Adrenal gland (tissue), 9 donors: ENCODE measurements at regions not wholly inside any gene's neighbourhood (a gene's known extent, or its start where the extent isn't known, plus 50 kb on each side); places are given as distances from the start of the nearest gene placed in this dataset.
"Not testable (repeated sequence)": the region's sequence is repeated elsewhere in the genome, so short reads cannot be mapped to it uniquely, and the experiment has no call there.

Source experiments
- DNase-seq, 7 donors: peaks; one replicate each; pipeline ENCODE4 v3.0.0-alpha.2; 2019 to 2020
- H3K27ac ChIP-seq, 5 donors: fragments of 200-600 bp; sonication (generic) in 4 of 5; 1 replicate in 3 of 5; 2 replicates in 2 of 5; pipeline versions ENCODE4 v1.5.1 to v1.8.0; 2016 to 2020; ENCODE audit warnings: mild to moderate bottlenecking in 1 of 5
- H3K27me3 ChIP-seq: fragments of 200-600 bp; 2 replicates; pipeline ENCODE4 v1.8.0; 2021
- H3K36me3 ChIP-seq, 2 donors: fragments of 200-600 bp; replicated peaks in 1 of 2; 1 replicate in 1 of 2; 2 replicates in 1 of 2; pipeline versions ENCODE4 v1.5.1 to v1.8.0; 2018 to 2022
- H3K4me1 ChIP-seq, 2 donors: fragments of 200-600 bp; replicated peaks in 1 of 2; 1 replicate in 1 of 2; 2 replicates in 1 of 2; pipeline versions ENCODE4 v1.5.1 to v1.8.0; 2018 to 2021
- H3K4me3 ChIP-seq, 4 donors: fragments of 200-600 bp; sonication (generic) in 3 of 4; one replicate each; pipeline ENCODE4 v1.5.1; 2016 to 2018
- H3K9me3 ChIP-seq, 3 donors: fragments of 200-600 bp; sonication (generic) in 1 of 3; replicated peaks in 1 of 3; 1 replicate in 2 of 3; 2 replicates in 1 of 3; pipeline versions ENCODE4 v1.5.1 to v1.8.0; 2016 to 2021
- POLR2A ChIP-seq, 2 donors: fragments of 450-650 bp; IDR thresholded peaks; one replicate each; pipeline ENCODE4 v1.6.1; 2017; ENCODE audit warnings: antibody characterized with exemption in 2 of 2, mild to moderate bottlenecking in 2 of 2, moderate library complexity in 1 of 2
- WGBS, 4 donors: extraction: QIAGEN DNeasy Blood & Tissue Kit in 2 of 4; methylation state at CpG; one replicate each; pipeline versions ENCODE4 v1.1.5 to v1.1.7; 2013 to 2017; 5-methylcytosine and 5-hydroxymethylcytosine counted together
- intact Hi-C, 2 donors: fragments of 100-400 bp; cut with DNase I; formaldehyde crosslinking; loops; one replicate each; pipeline versions ENCODE4 v1.14.1 to v1.15.0; 2022 to 2023
- TF ChIP-seq, protein P1 (sequence below), 6 experiments: fragments of 450-650 bp in 4 of 6; fragments of 200-600 bp in 2 of 6; sonication (generic) in 1 of 6; IDR thresholded peaks; 1 replicate in 5 of 6; 2 replicates in 1 of 6; pipeline versions ENCODE4 v1.5.1 to v1.8.0; 2016 to 2021; ENCODE audit warnings: antibody characterized with exemption in 6 of 6, mild to moderate bottlenecking in 2 of 6, moderate library complexity in 1 of 6
- donor health status: healthy with polysubstance abuse.
- donor health status: Bipolar disorder and iron deficiency.
- donor health status: DM: yes; HTN: yes; CAD: no.
- donor health status: DM: no; HTN: no; CAD: no.
- donor health status: DM: no; HTN: no; CAD: no.

DNA sequence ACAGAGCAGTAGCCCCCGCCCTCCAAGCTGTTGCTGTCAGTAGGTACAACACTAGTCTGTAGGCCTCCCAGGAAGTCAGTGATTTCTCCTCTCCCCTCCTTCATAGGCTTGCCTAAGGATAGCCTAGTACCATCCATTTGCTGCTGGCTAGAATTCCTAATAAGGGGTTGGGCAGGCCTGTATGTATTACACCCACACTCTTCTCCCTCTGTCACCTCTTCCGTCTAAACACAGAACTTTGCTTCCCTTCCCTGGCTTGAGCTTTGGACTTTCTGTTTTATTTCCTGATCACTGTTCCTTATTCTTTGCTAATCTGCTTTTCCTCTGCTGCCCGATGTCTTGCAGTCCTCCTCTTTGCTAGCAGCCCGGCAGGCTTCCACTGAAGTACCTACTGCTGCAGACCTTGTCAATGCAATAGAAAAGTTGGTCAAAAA is 93.4 kb upstream of the UMPS start:
- no peak for TF ChIP-seq POLR2A (IDR thresholded peaks at IDR 0.05)
- TF ChIP-seq, protein P1, sequence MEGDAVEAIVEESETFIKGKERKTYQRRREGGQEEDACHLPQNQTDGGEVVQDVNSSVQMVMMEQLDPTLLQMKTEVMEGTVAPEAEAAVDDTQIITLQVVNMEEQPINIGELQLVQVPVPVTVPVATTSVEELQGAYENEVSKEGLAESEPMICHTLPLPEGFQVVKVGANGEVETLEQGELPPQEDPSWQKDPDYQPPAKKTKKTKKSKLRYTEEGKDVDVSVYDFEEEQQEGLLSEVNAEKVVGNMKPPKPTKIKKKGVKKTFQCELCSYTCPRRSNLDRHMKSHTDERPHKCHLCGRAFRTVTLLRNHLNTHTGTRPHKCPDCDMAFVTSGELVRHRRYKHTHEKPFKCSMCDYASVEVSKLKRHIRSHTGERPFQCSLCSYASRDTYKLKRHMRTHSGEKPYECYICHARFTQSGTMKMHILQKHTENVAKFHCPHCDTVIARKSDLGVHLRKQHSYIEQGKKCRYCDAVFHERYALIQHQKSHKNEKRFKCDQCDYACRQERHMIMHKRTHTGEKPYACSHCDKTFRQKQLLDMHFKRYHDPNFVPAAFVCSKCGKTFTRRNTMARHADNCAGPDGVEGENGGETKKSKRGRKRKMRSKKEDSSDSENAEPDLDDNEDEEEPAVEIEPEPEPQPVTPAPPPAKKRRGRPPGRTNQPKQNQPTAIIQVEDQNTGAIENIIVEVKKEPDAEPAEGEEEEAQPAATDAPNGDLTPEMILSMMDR (IDR thresholded peaks at IDR 0.05) = no peak
- no peak for DNase-seq
- Histone ChIP-seq H3K27me3 (no peaks in the 10 kb centered on the region), H3K9me3 (no peaks in the 10 kb centered on the region), H3K4me1 (no peaks in the 10 kb centered on the region), H3K27ac (no peak overlapping the region), H3K36me3 (peaks cover 0 to 4% of the 10 kb centered on the region in 2 donors), H3K4me3 (no peak overlapping the region)
- intact Hi-C loops = no loop called here
- 76 to 85% (median 80%) methylated on average over 4 of the region's 4 CpGs for WGBS, 4 donors

DNA sequence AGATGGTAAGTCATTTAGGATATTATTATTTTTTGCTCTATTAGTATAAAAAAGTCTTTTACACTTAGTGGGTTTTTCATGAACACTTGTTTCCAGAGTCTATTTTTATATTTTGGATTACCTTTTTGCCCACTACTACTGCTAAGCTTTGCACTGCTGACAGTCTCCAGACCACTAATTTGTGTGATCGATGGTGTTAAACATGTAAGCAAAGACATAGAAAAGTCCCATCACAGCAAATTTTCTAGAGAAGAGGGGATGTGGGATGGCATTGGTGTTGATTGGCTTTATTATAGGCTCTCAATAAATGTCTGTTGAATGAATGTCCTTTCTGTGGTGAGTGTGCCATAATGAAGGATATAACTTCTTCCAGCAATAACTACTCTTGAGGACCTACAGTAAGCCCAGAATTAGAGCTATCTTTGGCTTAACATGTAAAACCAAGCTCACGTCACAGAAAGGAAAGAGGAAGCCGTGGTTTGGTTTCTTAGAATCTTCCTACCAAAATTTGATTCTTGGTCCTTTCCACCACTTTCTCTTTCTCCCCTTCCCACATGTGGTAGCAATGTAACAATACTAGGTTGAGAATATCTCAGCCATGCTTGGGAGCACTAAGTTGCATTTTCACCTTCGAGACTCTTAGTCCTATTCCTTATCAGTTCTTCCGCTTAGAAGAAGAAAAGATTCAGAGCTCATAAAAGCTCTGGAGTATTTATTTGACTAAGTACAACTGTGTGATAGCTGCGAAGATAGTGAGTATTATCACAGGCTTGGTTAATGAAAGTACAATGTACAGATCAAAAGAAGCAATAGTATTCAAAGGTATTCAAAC is 90.6 kb upstream of the UMPS start:
- no peak for TF ChIP-seq POLR2A (IDR thresholded peaks at IDR 0.05)
- TF ChIP-seq, protein P1 (IDR thresholded peaks at IDR 0.05) = no peak
- H3K4me3 ChIP-seq = no peak overlapping the region
- H3K4me1 ChIP-seq = no peaks in the 10 kb centered on the region
- no peak for DNase-seq
- no peaks in the 10 kb centered on the region for H3K36me3 ChIP-seq
- H3K27me3 ChIP-seq = no peaks in the 10 kb centered on the region
- intact Hi-C loops = no loop called here
- H3K27ac ChIP-seq = no peak overlapping the region
- H3K9me3 ChIP-seq = no peaks in the 10 kb centered on the region
- 85 to 92% (median 87%) methylated on average over 6 of the region's 6 CpGs for WGBS, 4 donors

GRCh38 chr3:124640635-124641306 is 89.5 kb upstream of the UMPS start:
- no peak overlapping the region for H3K4me3 ChIP-seq
- no peaks in the 10 kb centered on the region for H3K36me3 ChIP-seq
- H3K27me3 ChIP-seq = no peaks in the 10 kb centered on the region
- intact Hi-C loops = no loop called here
- WGBS, 4 donors = 85 to 94% (median 87%) methylated on average over 9 of the region's 9 CpGs
- TF ChIP-seq POLR2A (IDR thresholded peaks at IDR 0.05) = no peak
- TF ChIP-seq, protein P1 (IDR thresholded peaks at IDR 0.05) = no peak
- H3K9me3 ChIP-seq = no peaks in the 10 kb centered on the region
- H3K27ac ChIP-seq = no peak overlapping the region
- DNase-seq = no peak
- no peaks in the 10 kb centered on the region for H3K4me1 ChIP-seq

DNA sequence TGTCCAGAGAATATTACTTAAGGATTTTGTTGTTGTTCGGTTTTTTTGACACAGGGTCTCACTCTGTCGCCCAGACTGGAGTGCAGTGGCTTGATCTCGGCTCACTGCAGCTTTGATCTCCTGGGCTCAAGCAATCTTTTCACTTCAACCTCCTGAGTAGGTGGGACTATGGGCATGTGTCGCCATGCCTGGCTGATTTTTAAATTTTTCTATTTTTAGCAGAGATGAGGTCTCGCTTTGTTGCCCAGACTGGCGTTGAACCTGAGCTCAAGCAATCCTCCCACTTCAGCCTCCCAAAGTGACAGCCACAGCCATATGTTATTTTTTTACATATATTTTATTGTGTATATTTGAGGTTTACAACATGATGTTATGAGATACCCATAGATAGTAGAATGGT is 86.8 kb upstream of the UMPS start:
- H3K27me3 ChIP-seq = no peaks in the 10 kb centered on the region
- no peaks in the 10 kb centered on the region for H3K4me1 ChIP-seq
- DNase-seq = no peak
- TF ChIP-seq POLR2A (IDR thresholded peaks at IDR 0.05) = no peak
- TF ChIP-seq, protein P1 (IDR thresholded peaks at IDR 0.05) = no peak
- 95 to 98% (median 97%) methylated on average over 6 of the region's 6 CpGs for WGBS, 4 donors
- no peak overlapping the region for H3K4me3 ChIP-seq
- H3K27ac ChIP-seq = no peak overlapping the region
- no peaks in the 10 kb centered on the region for H3K36me3 ChIP-seq
- H3K9me3 ChIP-seq = no peaks in the 10 kb centered on the region
- intact Hi-C loops = no loop called here

GRCh38 chr3:124646186-124646585 is 84.1 kb upstream of the UMPS start:
- H3K36me3 ChIP-seq, H3K9me3 ChIP-seq, DNase-seq, H3K4me1 ChIP-seq, H3K27me3 ChIP-seq, H3K27ac ChIP-seq, H3K4me3 ChIP-seq, intact Hi-C loops: not testable (repeated sequence)
- WGBS, 4 donors = 80 to 95% (median 90%) methylated on average over 4 of the region's 4 CpGs
